K562 (cell line): ENCODE measurements at regions not wholly inside any gene's neighbourhood (a gene's known extent, or its start where the extent isn't known, plus 50 kb on each side); places are given as distances from the start of the nearest gene placed in this dataset.

ENCODE experiments used
- BCLAF1 ChIP-seq, 2 experiments: fragments of 450-650 bp in 1 of 2; IDR thresholded peaks; 2 replicates each; pipeline ENCODE4 v1.6.1; 2011 to 2017; ENCODE audit warnings: low read depth in 2 of 2, antibody characterized with exemption in 1 of 2, borderline replicate concordance in 1 of 2, low read length in 1 of 2, mild to moderate bottlenecking in 1 of 2, mixed read lengths in 1 of 2; ENCODE audit not compliant: control insufficient read depth in 1 of 2
- POLR2G ChIP-seq: fragments of 200-400 bp; formaldehyde crosslinking; IDR thresholded peaks from 2 replicates; pipeline ENCODE4 v1.6.1; 2017; ENCODE audit warnings: low read depth, mild to moderate bottlenecking, antibody characterized with exemption, low read length, moderate library complexity
- ZNF592 ChIP-seq: fragments of 450-650 bp; IDR thresholded peaks from 2 replicates; pipeline ENCODE4 v1.6.1; 2017; ENCODE audit warnings: antibody characterized with exemption, mild to moderate bottlenecking

DNA sequence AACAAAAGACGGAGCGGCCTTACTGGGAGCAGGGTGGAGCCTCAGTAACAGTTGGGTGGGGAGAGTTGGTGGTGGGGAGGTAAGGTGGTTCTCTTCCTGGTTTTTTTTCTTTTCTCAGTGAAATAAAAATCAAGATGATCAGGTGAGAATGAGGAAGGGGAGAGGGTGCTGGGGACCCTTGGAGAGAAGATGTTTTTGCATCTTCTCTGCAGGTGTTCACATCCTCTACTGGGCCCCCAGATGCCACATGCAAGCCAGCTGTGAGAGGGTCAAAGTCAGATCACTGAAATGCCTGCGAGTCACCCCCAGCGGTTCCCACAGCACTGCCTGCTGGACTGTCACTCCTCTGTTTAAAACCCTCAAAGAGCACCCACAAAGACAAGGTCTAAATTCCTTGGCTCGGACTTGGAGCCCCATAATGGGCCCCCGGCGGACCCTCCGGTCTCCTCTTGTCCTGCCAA lies 69.8 kb upstream of the FHL2 start (continued):
- TF ChIP-seq BCLAF1 (IDR thresholded peaks at IDR 0.05; ENCODE audit: borderline replicate concordance in 1 of 2, control insufficient read depth in 1 of 2, low read depth in 2 of 2, low read length in 1 of 2), result no peak
- TF ChIP-seq ZNF592, result 0 out of 2 replicates have a peak, but pooled peaks have one; percentile 52
- no peak; the same call in 1 of the 2 replicates for TF ChIP-seq POLR2G
